ENCODE measurements at regions not wholly inside any gene's neighbourhood (a gene's known extent, or its start where the extent isn't known, plus 50 kb on each side); places are given as distances from the start of the nearest gene placed in this dataset.

DNA sequence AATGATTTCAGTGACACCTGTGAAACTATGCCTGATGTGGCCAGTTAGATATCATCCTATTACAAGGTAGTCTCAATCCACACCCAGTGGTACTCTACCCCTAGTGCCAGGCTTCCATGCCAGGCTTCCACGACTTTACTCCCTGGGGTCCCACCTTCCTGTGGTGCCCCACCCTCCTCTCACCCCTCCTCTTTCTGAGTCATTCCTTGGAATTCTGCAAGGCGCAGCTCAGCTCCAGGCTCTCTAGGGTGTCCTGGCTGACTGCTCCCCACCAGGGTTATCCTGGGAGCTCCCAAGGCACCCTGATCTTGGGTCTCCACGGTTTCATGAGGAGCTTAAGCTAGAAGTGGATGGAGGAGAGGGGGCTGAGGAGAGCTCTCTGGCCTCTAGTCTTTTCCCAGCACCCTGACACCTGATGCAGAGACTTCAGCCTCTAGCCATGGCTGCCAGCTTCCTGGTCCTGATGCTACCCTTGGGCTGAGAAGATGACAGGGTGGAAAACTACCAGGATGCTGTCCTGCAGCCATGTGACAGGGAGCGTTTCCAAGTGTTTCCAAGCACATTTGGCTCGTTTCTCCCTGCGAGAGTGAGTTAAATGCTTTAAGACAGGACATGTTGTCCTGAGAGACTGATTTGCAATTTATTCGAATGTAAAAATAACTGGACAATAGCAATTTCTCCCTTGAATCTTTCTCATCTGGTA lies 1461.2 kb downstream of the TBC1D22A start:
- no peak for DNase-seq (ENCODE audit: low read depth)

GRCh38 chr22:48222742-48223487 lies 1460.5 kb downstream of the TBC1D22A start:
- no peak for DNase-seq (ENCODE audit: low read depth)

DNA sequence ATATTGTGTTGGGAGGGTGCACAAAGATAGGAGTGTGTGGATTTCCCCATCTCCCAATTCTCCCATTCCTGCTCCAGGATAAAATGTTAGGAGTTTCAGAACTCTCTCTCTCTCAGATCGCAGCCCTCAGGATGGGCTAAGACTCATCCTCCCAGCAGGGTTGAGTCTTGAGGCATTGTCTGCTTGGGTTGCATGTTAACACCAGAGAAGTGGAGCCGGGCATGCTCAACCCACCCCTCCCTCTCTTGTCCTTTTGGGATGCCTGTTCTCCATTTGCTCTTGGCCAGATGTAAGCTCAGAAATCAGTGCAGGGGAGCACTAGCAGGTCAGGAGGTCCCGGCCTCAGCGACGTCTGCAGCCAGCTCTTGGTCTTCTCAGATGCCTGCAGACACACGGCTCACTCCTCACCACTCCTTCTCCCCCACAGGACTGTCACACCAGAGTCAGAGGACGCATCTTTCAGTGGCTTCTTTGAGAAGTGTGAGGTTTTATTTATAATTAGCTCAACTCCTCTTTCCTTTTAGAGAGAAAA lies 1456.5 kb downstream of the TBC1D22A start:
- no peak for DNase-seq (ENCODE audit: low read depth)

- DNase-seq (ENCODE audit: low read depth) = no peak
Observed at GRCh38 chr22:48217596-48217995, 1455.1 kb downstream of the TBC1D22A start.

DNA sequence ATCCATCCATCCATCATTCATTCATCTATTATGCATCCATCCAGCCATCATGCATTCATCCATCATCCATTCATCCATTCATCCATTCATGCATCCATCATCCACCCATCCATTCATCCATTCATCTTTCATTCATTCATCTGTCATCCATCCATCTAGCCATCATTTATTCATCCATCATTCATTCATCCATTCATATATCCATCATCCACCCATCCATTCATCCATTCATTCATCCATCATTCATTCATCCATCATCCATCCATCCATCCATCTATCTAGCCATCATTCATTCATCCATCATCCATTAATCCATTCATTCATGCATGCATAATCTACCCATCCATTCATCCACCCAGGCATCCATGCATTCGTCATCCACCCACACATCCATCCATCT lies 1450.3 kb downstream of the TBC1D22A start:
- no peak for DNase-seq (ENCODE audit: low read depth)

DNA sequence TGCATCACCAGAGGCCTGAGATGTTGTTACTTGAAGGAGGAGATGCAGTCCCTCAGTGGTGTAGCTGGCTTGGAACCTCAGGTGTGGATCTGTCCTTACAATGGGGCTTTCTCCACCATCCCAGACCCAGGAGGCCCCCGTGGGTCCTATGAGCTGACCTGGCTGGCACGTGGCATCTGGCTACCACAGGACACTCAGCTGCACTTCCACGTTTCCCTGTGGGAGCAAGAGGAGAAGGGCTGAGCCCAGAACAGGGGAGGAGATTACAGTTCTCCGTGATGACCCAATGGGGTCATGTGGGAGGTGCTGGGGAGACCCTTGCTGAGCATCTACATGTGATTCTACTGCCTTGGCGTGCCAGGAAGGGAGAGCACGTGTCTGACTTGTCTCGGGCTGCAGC lies 1448.4 kb downstream of the TBC1D22A start:
- DNase-seq (ENCODE audit: low read depth) = no peak

DNA sequence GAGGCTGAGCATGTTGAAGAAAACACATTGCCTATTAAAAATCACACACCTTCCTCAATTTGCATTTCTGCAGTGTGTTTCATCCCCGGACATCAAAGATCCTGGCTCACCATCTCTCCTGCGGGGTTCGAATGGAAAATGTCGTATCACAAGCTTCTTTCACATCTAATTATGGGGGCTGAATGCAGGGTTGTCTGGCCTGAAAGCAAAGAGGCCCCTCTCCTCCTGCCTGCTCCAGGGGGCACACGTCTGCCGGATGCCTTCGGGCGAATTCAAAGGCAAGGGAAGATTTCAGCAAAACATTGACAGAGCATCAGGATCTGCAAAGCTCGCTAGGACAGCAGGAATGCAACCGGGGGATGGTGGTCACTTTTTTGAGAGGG lies 1447.7 kb downstream of the TBC1D22A start:
- DNase-seq (ENCODE audit: low read depth) = no peak

DNA sequence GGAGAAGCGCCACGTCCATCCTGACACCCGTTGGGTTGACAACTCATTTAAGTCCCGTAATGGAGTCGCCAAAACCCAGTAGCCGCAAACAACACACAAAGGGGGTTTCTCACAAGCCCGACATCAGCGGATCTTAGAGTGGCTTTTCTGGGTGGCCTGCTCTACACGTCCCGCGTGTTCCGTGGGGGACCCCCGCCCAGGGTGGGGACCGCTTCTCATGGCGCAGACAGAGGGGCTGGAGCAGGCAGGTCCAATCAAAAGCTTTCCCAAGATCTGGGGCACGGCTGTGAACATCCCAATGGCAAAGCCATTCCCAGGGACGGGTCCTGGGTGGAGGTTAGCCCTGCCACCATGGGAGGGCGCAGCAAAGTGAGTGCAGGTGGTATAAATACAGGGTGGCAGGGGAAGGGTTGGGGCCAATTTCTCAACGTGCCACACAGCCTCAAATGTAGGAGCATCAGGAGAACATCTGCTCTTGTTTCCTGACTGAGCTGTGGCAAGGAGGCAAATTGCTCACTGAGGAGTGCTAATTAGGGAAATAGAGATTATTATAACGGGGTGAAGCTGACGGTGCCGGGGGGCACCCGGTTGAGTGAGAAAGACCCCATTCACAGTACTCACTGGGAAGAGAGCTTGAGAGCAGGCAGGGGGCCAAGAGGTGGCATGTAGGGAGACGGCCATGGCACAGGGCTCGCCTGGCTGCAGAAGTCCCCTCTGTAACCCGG lies 1447.2 kb downstream of the TBC1D22A start:
- no peak for DNase-seq (ENCODE audit: low read depth)

DNA sequence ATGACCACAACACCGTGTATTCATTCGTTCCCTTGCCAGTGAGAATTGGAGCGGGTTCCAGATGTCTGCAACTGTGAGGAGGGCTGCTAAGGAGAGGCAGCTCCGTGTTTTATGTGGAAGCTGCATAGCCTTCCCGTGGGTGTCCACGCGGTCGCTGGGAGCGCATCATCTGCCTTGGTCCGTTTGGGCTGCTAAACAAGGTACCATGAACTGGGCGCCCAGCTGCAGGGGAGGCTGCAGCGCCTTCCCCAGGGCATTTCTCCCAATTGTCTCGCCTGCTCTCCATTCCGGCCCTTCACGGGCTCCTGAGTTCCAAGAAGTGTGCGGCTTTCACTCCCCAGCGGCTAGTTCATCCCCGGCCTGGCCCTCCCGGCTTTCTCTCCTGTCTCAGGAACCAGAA lies 1446.4 kb downstream of the TBC1D22A start:
- no peak for DNase-seq (ENCODE audit: low read depth)

- DNase-seq (ENCODE audit: low read depth) = no peak
Observed at GRCh38 chr22:48207919-48208535, 1445.6 kb downstream of the TBC1D22A start.

- no peak for DNase-seq (ENCODE audit: low read depth)
Observed at GRCh38 chr22:48205790-48206189, 1443.3 kb downstream of the TBC1D22A start.

DNA sequence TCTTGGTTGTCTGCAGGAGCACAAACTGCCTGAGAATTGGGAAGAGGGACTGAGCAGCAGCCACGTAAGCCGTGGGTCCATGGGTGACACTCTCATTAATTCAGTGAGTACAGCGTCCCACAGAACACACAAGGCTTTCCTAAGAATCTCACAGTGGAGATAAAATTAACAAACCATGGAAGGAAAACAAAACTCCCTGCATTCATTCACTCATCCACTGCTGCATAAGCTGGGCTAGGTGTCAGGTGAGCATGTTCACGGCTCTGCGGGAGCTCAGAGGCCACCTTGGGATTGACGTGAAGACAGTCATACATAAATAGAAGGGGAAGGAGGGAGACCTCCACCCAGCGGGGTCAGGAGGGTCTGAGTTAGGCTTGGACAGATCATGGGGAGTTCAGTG lies 1442.7 kb downstream of the TBC1D22A start:
- no peak for DNase-seq (ENCODE audit: low read depth)

DNA sequence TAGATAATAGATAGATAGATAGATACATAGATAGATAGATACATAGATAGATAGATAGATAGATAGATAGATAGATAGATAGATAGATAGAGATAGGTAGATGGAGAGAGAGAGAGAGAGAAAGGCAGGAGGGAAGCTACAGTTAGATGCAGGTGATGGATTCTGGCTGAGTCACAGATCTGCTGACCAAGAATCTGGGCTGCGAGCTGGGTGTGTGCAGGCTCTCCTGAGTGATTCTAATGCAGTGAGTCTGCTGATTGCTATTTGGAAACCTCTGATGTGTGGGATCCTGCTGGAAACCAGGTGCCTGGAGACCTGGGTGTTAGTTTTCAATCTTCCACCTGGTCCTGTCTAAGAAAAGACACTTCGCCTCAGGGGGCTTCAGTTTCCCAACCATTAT lies 1441.8 kb downstream of the TBC1D22A start:
- no peak for DNase-seq (ENCODE audit: low read depth)

- DNase-seq (ENCODE audit: low read depth) = no peak
Observed at GRCh38 chr22:48199667-48200066, 1437.2 kb downstream of the TBC1D22A start.

- no peak for DNase-seq (ENCODE audit: low read depth)
Observed at GRCh38 chr22:48198489-48199459, 1436.3 kb downstream of the TBC1D22A start.

DNA sequence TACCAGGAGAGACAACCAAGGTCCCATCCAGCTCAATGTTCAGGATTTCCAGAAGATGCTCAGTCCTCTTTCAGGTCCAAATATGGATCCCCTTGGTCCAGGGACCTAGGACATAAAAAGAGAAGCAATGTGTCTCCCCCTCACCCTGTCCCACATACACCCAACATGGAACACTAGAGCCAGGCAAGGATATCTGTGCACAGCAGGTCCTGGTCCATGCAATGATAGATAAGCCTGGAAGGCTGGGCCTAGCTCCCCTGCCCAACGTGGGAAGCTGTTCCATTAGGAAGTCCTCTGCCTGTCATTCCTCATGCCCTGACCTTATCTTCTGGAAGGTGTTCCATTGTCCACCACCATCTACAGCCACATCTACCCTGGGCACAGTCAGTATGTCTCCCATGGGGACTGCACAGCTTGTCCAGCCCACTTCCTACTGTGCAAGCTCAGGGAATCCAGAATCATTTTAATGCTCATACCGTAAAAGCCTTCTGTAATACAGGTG lies 1434.8 kb downstream of the TBC1D22A start:
- no peak for DNase-seq (ENCODE audit: low read depth)

- DNase-seq (ENCODE audit: low read depth) = no peak
Observed at GRCh38 chr22:48192920-48193319, 1430.5 kb downstream of the TBC1D22A start.

DNA sequence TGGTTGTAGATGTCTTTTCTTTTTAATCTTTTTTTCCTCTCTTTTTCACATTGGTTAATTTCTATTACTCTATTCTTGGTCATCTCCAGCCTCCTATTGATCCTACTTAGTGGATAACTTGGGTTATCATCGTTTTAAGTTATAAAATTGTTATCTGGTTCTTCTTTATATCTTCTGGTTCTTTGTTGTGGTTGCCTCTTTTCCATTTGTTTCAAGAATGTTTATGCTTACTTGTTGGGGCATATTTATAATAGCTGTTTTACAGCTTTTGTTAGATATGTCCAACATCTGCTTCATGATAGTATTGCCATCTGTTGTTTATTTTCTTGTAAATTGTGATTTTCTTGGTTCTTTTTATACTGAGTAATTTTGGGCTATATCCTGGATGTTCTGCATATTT lies 1429.6 kb downstream of the TBC1D22A start:
- DNase-seq (ENCODE audit: low read depth) = no peak

GRCh38 chr22:48188231-48188721 lies 1425.8 kb downstream of the TBC1D22A start:
- no peak for DNase-seq (ENCODE audit: low read depth)

- no peak for DNase-seq (ENCODE audit: low read depth)
Observed at GRCh38 chr22:48187356-48187755, 1424.9 kb downstream of the TBC1D22A start.

Measured in stimulated activated CD8-positive, alpha-beta memory T cell treated with anti-CD3 and anti-CD28 coated beads, Interleukin-12 subunit alpha, Interleukin-12 subunit beta, amount 100 ng/mL, for 1 hour (primary cell).